GM18511 (cell line): ENCODE measurements at regions not wholly inside any gene's neighbourhood (a gene's known extent, or its start where the extent isn't known, plus 50 kb on each side); places are given as distances from the start of the nearest gene placed in this dataset.
"Not testable (repeated sequence)": the region's sequence is repeated elsewhere in the genome, so short reads cannot be mapped to it uniquely, and the experiment has no call there.

Experiments used
- ATAC-seq: cut with Tn5 transposase; IDR thresholded peaks from one replicate; pipeline ENCODE4 v1.9.1; 2021; ENCODE audit warnings: mild to moderate bottlenecking, moderate library complexity; ENCODE audit not compliant: unreplicated experiment

DNA sequence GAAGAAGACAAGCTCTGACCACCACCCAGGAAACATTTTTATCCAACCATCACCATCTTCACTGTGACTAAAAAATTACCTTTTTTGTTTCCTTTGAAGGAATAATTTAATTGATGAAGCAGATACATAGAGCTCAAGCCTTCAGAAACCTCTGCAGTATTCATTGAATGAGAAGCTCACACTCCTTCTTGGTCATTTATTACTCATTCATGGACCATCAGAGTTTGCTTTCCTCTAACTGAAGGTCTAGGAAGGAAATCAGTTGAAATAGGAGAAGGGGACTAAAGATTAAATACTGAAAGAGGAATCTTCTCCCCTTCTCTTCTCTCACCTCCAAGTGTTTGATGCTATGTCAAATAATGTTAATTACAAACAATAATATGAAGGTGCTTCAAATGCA, 290.6 kb upstream of the KLF3 start:
- ATAC-seq: no peak

DNA sequence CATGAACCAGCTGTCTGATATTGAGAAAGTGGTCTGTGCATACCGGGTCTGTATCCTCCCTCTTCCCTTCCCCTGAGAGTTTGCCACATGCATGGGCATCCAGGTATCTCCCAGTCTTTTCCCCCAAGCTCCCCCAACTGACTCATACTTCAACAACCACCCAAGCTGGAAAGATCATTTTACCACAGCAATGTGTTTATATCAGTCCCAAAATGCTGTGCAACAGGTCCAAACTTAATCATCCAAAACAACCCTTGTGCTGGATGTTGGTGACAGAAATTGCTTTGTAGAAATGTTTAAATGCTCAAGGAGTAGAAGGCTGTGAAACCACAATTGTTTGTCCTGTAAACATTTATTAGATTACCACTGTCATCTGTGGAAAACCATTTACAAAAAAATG, 286.8 kb upstream of the KLF3 start:
- no peak for ATAC-seq

DNA sequence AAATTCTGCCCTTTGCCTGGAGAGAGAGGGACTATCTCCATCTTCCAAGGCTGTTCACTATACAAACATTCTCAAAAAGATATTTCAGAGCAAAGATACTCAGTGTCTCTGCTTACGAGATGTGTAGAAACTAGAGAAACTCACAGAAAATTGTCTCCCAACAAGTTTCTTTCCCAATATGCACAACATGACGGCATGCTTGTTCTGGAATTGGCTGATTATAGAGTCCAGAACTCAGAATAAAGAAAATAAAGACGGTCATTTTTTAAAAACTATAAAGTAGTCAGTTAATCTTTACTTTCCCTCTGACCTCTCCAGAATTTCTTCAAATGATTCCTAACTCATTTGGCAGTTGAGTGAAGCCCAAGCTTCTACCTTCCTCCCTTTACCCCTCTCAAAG, 285.5 kb upstream of the KLF3 start:
- ATAC-seq: no peak

DNA sequence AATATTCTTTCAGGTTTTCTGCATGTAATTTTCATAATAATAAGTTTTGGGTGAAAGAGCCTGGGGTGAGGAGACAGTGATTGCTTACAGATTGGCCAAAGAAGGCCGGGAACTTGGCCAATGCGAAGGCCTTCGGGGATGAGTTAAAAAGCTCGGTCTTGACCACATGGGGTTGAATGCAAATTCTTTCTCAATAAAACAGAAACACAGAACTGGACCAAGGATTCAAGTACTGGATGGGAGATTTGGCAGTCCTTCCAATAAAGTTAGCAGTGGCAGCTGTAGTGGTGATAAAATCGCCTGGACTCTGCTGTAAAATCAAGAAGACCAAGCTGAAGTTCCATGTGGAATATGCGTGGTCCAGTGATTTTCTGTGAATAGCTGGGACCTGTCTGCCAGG, 282.2 kb upstream of the KLF3 start:
- no peak for ATAC-seq

- ATAC-seq: no peak
Observed at GRCh38 chr4:38382520-38382919, 281.5 kb upstream of the KLF3 start.

GRCh38 chr4:38383646-38384121, 280.3 kb upstream of the KLF3 start:
- ATAC-seq: no peak

DNA sequence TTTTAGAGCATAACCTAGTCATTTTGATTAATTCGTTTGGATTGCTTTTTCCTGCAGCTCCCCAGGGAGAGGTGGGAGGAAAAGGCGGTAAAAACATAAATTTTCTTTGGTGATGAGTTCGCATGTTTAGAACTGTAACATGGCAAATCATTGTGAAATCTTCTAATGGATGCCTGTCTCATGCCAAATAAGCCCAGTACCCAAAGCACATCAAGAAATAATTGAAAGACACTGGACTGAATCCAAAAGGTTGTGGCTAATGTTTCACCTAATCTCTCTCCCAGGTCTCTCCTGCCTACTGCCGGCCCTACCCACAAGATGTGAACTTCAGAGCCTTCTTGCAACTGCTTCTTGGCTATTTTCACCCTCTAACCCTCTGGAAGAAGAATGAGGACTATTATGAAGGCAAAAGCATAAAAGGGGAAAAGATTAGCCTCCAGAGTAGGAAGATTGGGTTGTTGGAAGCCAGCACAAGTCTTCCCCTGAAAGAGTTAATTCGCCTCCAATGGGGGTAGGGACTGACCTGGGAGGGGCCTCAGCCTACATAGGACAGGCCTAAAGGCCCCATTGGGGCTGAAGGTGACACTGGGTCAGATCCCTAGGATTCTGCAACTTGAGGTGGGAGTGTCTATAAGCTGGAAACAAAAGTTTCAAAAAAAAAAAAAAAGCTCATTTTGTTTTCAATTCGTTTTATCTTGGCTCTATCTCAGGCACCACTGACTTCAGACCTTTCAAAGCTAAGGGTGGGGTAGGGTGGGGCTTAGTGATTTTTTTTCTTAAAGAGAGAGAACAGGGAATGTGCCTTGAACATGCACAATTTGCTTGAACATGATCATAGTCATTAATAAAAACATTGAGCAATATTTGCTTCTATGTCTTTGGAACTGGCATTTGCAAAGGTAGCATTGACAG, 278.6 kb upstream of the KLF3 start:
- no peak for ATAC-seq

- ATAC-seq: no peak
Observed at GRCh38 chr4:38386005-38386551, 277.9 kb upstream of the KLF3 start.

- ATAC-seq: no peak
Observed at GRCh38 chr4:38386654-38387188, 277.3 kb upstream of the KLF3 start.

GRCh38 chr4:38387348-38387747, 276.7 kb upstream of the KLF3 start:
- ATAC-seq: no peak

- ATAC-seq: no peak
Observed at GRCh38 chr4:38387819-38388218, 276.2 kb upstream of the KLF3 start.

DNA sequence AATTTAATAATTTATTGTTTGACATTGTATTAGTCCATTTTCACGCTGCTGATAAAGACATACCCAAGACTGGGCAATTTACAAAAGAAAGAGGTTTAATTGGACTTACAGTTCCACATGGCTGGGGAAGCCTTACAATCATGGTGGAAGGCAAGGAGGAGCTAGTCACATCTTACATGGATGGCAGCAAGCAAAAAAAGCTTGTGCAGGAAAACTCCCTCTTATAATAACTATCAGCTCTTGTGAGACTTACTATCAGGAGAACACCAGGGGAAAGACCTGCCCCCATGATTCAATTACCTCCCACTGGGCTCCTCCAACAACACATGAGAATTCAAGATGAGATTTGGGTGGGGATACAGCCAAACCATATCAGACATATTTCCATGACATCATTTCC, 275.1 kb upstream of the KLF3 start:
- ATAC-seq: not testable (repeated sequence)

DNA sequence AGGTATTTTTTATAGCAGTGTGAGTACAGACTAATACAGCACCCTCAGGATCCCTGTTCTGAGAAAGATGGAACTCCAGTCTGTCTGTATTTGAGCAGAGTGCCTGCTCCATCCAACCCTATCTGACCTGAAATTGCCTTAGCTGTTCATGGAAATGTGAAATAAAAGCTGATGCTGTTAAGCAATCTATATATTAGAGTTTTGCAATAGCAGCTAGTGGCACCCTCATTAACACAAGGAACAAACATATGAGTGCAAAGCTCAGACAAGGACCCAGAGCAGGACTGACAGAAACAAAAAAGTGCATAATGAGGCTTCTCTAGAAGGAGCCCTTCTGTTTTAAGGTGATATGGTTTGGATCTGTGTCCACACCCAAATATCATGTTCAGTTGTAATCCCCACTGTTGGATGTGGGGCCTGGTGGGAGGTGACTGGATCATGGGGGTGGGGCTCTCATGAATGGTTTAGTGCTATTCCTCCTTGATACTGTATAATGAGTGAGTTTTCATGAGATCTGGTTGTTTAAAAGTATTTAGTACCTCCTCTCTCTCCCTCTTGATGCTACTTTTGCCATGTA, 272.9 kb upstream of the KLF3 start:
- no peak for ATAC-seq

- no peak for ATAC-seq
Observed at GRCh38 chr4:38392223-38392855, 271.7 kb upstream of the KLF3 start.

GRCh38 chr4:38396091-38396490, 267.9 kb upstream of the KLF3 start:
- no peak for ATAC-seq

DNA sequence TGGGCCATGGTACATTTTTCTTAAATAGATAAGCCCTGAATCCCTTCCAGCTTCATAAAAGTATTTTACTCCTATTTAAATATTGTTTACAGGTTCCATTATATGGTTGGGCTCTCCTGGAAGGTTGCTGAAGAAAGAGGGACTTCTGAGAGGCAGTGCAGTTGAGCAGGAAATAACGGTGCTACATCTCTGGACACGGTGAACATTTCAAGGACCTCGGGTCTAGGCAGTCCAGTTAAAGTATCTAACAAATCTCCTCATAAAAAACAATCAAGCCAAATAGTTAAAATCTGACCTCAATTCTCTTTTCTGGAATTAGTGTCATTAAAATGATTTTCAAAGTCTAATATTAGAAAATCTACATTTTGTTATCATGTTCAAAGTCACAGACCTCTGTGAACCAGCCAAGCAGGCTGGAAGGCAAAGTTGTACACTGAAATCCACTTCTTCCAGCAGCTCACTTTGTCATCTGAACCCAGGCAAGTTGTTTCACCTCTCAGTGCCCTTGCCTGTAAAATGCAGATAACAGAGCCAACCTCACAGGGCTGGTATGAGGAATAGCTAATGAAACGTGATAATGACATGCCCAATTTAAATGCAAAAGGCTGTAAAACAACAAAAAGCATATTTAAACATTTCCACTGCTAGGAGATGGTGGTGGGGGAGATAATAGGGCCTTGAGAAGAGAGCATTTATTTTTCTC, 267.0 kb upstream of the KLF3 start:
- ATAC-seq: no peak

DNA sequence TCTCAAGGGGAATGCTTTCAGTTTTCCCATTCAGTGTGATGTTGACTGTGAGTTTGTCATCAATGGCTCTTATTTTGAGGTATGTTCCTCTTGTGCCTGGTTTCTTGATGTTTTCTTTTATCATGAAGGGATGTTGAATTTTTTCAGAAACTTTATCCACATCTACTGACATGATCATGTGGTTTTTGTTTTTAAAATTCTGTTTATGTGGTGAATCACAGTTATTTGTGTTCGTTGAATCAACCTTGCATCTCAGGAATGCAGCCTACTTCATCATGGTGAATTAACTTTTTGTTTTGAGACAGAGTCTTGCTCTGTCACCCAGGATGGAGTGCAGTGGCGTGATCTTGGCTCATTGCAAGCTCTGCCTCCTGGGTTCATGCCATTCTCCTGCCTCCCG, 263.1 kb upstream of the KLF3 start:
- ATAC-seq: no peak

- no peak for ATAC-seq
Observed at GRCh38 chr4:38406243-38406642, 257.8 kb upstream of the KLF3 start.

GRCh38 chr4:38409852-38410251, 254.1 kb upstream of the KLF3 start:
- ATAC-seq: no peak

DNA sequence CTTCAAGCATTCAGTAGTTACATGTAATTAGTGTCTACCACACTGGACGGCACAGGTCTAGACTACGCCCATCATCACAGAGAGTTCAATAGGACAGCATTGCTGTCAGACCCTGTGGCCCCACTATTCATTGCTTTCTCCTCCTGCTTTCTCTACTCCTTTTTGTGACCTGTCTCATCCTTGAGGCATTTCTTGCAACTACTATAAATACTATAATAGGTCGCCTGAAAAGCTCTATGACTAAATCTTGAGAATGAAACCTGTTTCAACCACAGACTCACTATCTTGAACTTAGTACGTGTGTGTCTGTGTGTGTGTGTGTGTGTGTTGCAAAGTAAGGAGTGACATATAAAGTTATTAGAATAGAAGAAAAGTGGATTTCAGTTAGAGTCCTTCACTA, 252.9 kb upstream of the KLF3 start:
- ATAC-seq: peak; percentile 80
